ENCODE measurements at regions not wholly inside any gene's neighbourhood (a gene's known extent, or its start where the extent isn't known, plus 50 kb on each side); places are given as distances from the start of the nearest gene placed in this dataset.

DNA sequence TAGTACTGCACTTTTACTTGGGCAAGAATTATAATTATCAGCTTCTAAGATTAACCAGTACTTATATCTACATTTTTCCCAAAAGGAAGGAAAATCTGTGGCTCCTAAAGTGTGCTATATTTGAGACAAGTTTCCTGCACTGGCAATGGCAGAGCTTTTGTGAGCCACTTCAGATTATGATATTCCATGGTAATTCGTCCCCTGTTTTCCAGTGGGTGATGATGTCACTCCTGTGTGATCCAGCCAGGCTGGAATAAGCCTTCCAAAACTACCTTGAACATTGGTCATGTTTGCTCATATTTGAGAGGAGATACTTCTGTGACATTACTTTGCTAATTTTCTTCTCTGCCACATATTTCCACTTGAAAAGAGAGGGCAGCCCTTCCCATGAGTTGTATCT lies 302.1 kb downstream of the MDFIC start:
- Mint-ChIP-seq H3K27ac (no peak overlapping the region), H3K4me1 (no peaks in the 10 kb centered on the region), H3K27me3 (peaks cover 7% of the 10 kb centered on the region), H3K9me3 (ENCODE audit: insufficient read depth) (no peaks in the 10 kb centered on the region), H3K4me3 (no peak overlapping the region)
- ATAC-seq (ENCODE audit: low read depth), result no peak
- Histone ChIP-seq H3K36me3 (replicated peaks in 1 of 2; ENCODE audit: control extremely low read depth in 1 of 2, control insufficient read depth in 1 of 2, extremely low read depth in 1 of 2, insufficient read depth in 2 of 2, low read length in 1 of 2) (no peaks in the 10 kb centered on the region), H3K4me2 (replicated peaks; ENCODE audit: low read depth, low read length, poor library complexity, severe bottlenecking) (no peak overlapping the region), H3K9ac (ENCODE audit: low read length) (no peak overlapping the region), H3K27ac (ENCODE audit: low read length in 2 of 2) (no peak overlapping the region), H2AFZ (ENCODE audit: insufficient read depth, low read depth, low read length, poor library complexity, severe bottlenecking) (no peak overlapping the region), H3K27me3 (replicated peaks in 1 of 4; ENCODE audit: control extremely low read depth in 1 of 4, control insufficient read depth in 3 of 4, insufficient read depth in 4 of 4, low read length in 3 of 4) (no peaks in the 10 kb centered on the region), H4K20me1 (ENCODE audit: control insufficient read depth, insufficient read depth, low read length, poor library complexity, severe bottlenecking) (no peaks in the 10 kb centered on the region), H3K4me3 (ENCODE audit: control extremely low read depth in 1 of 5, extremely low read depth in 1 of 5, insufficient read depth in 1 of 5, low read depth in 2 of 5, low read length in 4 of 5) (no peak overlapping the region), H3K9me3 (ENCODE audit: control extremely low read depth in 1 of 3, control insufficient read depth in 2 of 3, insufficient read depth in 1 of 3, low read length in 2 of 3) (no peaks in the 10 kb centered on the region), H3K79me2 (ENCODE audit: control insufficient read depth, insufficient read depth, low read length) (no peaks in the 10 kb centered on the region), H3K4me1 (ENCODE audit: control insufficient read depth in 2 of 2, insufficient read depth in 2 of 2, low read length in 2 of 2) (no peaks in the 10 kb centered on the region)
- DNase-seq, result no peak
- TF ChIP-seq, protein P1, sequence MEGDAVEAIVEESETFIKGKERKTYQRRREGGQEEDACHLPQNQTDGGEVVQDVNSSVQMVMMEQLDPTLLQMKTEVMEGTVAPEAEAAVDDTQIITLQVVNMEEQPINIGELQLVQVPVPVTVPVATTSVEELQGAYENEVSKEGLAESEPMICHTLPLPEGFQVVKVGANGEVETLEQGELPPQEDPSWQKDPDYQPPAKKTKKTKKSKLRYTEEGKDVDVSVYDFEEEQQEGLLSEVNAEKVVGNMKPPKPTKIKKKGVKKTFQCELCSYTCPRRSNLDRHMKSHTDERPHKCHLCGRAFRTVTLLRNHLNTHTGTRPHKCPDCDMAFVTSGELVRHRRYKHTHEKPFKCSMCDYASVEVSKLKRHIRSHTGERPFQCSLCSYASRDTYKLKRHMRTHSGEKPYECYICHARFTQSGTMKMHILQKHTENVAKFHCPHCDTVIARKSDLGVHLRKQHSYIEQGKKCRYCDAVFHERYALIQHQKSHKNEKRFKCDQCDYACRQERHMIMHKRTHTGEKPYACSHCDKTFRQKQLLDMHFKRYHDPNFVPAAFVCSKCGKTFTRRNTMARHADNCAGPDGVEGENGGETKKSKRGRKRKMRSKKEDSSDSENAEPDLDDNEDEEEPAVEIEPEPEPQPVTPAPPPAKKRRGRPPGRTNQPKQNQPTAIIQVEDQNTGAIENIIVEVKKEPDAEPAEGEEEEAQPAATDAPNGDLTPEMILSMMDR (IDR thresholded peaks at IDR 0.05), result no peak
- TF ChIP-seq EZH2 (IDR thresholded peaks at IDR 0.05; ENCODE audit: borderline replicate concordance, insufficient read depth, low read depth, low read length, poor library complexity, severe bottlenecking), result no peak
- WGBS (ENCODE audit: insufficient coverage), result 71% methylated on average over 1 of the region's 1 CpG
- ChIA-PET CTCF (no interaction called here), POLR2A (no interaction called here)
- intact Hi-C loops (cut with micrococcal nuclease), result no loop called here

GRCh38 chr7:115221456-115221855 lies 299.6 kb downstream of the MDFIC start:
- CTCF ChIA-PET, result interaction anchor here (0.6 to 2.0 kb wide), 2 partner anchors 289 to 356 kb away, joined by 4 to 5 read pairs; no protein-coding TSS in a partner anchor
- H3K27me3 Mint-ChIP-seq, result peaks cover 7% of the 10 kb centered on the region
- intact Hi-C loops (cut with micrococcal nuclease), result no loop called here

More at GRCh38 chr7:115221456-115221855, 299.6 kb downstream of the MDFIC start:
- no peaks in the 10 kb centered on the region for H3K4me1 ChIP-seq (ENCODE audit: control insufficient read depth in 2 of 2, insufficient read depth in 2 of 2, low read length in 2 of 2)
- no peaks in the 10 kb centered on the region for H3K27me3 ChIP-seq (replicated peaks in 1 of 4; ENCODE audit: control extremely low read depth in 1 of 4, control insufficient read depth in 3 of 4, insufficient read depth in 4 of 4, low read length in 3 of 4)
- H3K4me2 ChIP-seq (replicated peaks; ENCODE audit: low read depth, low read length, poor library complexity, severe bottlenecking), result no peak overlapping the region
- no peak overlapping the region for H3K27ac ChIP-seq (ENCODE audit: low read length in 2 of 2)
- DNase-seq (no peak), ATAC-seq (ENCODE audit: low read depth) (no peak)
- TF ChIP-seq, protein P1 (IDR thresholded peaks at IDR 0.05), result no peak
- TF ChIP-seq EZH2 (IDR thresholded peaks at IDR 0.05; ENCODE audit: borderline replicate concordance, insufficient read depth, low read depth, low read length, poor library complexity, severe bottlenecking), result no peak
- H2AFZ ChIP-seq (ENCODE audit: insufficient read depth, low read depth, low read length, poor library complexity, severe bottlenecking), result no peak overlapping the region
- H3K79me2 ChIP-seq (ENCODE audit: control insufficient read depth, insufficient read depth, low read length), result no peaks in the 10 kb centered on the region
- no peak overlapping the region for H3K4me3 ChIP-seq (ENCODE audit: control extremely low read depth in 1 of 5, extremely low read depth in 1 of 5, insufficient read depth in 1 of 5, low read depth in 2 of 5, low read length in 4 of 5)
- Mint-ChIP-seq H3K27ac (no peak overlapping the region), H3K4me3 (no peak overlapping the region), H3K9me3 (ENCODE audit: insufficient read depth) (no peaks in the 10 kb centered on the region), H3K4me1 (no peaks in the 10 kb centered on the region)
- no peak overlapping the region for H3K9ac ChIP-seq (ENCODE audit: low read length)
- no peaks in the 10 kb centered on the region for H4K20me1 ChIP-seq (ENCODE audit: control insufficient read depth, insufficient read depth, low read length, poor library complexity, severe bottlenecking)
- H3K9me3 ChIP-seq (ENCODE audit: control extremely low read depth in 1 of 3, control insufficient read depth in 2 of 3, insufficient read depth in 1 of 3, low read length in 2 of 3), result no peaks in the 10 kb centered on the region
- POLR2A ChIA-PET, result no interaction called here
- no peaks in the 10 kb centered on the region for H3K36me3 ChIP-seq (replicated peaks in 1 of 2; ENCODE audit: control extremely low read depth in 1 of 2, control insufficient read depth in 1 of 2, extremely low read depth in 1 of 2, insufficient read depth in 2 of 2, low read length in 1 of 2)
